GM21576 (cell line): ENCODE measurements at regions not wholly inside any gene's neighbourhood (a gene's known extent, or its start where the extent isn't known, plus 50 kb on each side); places are given as distances from the start of the nearest gene placed in this dataset.

Experiments used
- ATAC-seq: cut with Tn5 transposase; IDR thresholded peaks from one replicate; pipeline ENCODE4 v1.9.1; 2021; ENCODE audit warnings: mild to moderate bottlenecking, moderate library complexity; ENCODE audit not compliant: unreplicated experiment

- no peak for ATAC-seq
Measured at GRCh38 chr3:193187070-193187722, 53.8 kb upstream of the PLAAT1 start.

GRCh38 chr3:193190146-193190786 lies 50.8 kb upstream of the PLAAT1 start:
- ATAC-seq, result peak; percentile 77
